Esophagus squamous epithelium (tissue), 4 donors: ENCODE measurements at regions not wholly inside any gene's neighbourhood (a gene's known extent, or its start where the extent isn't known, plus 50 kb on each side); places are given as distances from the start of the nearest gene placed in this dataset.

ENCODE experiments used
- POLR2A ChIP-seq, 4 donors: fragments of 450-650 bp; IDR thresholded peaks; one replicate each; pipeline ENCODE4 v1.6.1; 2017; ENCODE audit warnings: antibody characterized with exemption in 4 of 4, mild to moderate bottlenecking in 4 of 4, moderate library complexity in 3 of 4
- TF ChIP-seq, protein P1 (sequence below), 6 experiments: fragments of 450-650 bp in 4 of 6; fragments of 200-600 bp in 2 of 6; sonication (generic) in 2 of 6; IDR thresholded peaks; one replicate each; pipeline ENCODE4 v1.5.1; 2016 to 2019; ENCODE audit warnings: antibody characterized with exemption in 6 of 6, mild to moderate bottlenecking in 4 of 6, moderate library complexity in 4 of 6

DNA sequence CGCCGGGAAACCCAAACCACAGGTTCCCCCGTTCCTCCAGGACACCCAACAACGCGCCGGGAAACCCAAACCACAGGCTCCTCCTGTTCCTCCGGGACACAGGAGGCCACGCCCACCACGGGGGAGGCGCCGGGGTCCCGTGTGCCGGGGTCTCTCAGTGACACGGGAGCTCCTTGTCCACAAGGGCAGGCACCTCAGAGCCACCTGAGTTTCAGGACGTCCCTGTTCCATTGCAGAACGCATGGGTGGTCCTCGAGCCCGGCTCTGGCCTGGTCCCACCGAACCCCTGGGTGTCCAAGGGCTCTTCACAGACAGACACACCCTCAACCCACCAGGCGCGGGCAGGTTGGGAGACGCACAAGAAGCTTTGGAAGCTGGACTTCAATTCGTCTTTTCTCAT lies 57.6 kb upstream of the ADGRA1 start:
- TF ChIP-seq, protein P1, sequence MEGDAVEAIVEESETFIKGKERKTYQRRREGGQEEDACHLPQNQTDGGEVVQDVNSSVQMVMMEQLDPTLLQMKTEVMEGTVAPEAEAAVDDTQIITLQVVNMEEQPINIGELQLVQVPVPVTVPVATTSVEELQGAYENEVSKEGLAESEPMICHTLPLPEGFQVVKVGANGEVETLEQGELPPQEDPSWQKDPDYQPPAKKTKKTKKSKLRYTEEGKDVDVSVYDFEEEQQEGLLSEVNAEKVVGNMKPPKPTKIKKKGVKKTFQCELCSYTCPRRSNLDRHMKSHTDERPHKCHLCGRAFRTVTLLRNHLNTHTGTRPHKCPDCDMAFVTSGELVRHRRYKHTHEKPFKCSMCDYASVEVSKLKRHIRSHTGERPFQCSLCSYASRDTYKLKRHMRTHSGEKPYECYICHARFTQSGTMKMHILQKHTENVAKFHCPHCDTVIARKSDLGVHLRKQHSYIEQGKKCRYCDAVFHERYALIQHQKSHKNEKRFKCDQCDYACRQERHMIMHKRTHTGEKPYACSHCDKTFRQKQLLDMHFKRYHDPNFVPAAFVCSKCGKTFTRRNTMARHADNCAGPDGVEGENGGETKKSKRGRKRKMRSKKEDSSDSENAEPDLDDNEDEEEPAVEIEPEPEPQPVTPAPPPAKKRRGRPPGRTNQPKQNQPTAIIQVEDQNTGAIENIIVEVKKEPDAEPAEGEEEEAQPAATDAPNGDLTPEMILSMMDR (IDR thresholded peaks at IDR 0.05), result no peak
- TF ChIP-seq POLR2A (IDR thresholded peaks at IDR 0.05), result no peak
